IMR-90 (cell line): ENCODE measurements at regions not wholly inside any gene's neighbourhood (a gene's known extent, or its start where the extent isn't known, plus 50 kb on each side); places are given as distances from the start of the nearest gene placed in this dataset.

ENCODE experiments used
- CEBPB ChIP-seq: IDR thresholded peaks from 2 replicates; pipeline ENCODE4 v1.6.1; 2012; ENCODE audit warnings: low read depth, low read length, improper control_type of control experiment
- CTCF ChIP-seq: conservative IDR thresholded peaks from 2 replicates; pipeline ENCODE4 v1.5.1; 2012; ENCODE audit warnings: mild to moderate bottlenecking, low read depth, low read length, improper control_type of control experiment
- FOS ChIP-seq: fragments of 150-350 bp; IDR thresholded peaks from 2 replicates; pipeline ENCODE4 v1.6.1; 2016; ENCODE audit warnings: low read depth, low read length
- POLR2A ChIP-seq: IDR thresholded peaks from 2 replicates; pipeline ENCODE4 v1.6.1; 2012; ENCODE audit warnings: mild to moderate bottlenecking, low read depth, low read length
- RAD21 ChIP-seq: IDR thresholded peaks from 2 replicates; pipeline ENCODE4 v1.6.1; 2012; ENCODE audit warnings: low read length, improper control_type of control experiment
- RFX5 ChIP-seq: IDR thresholded peaks from 2 replicates; pipeline ENCODE4 v1.8.0; 2012; ENCODE audit warnings: low read depth, mild to moderate bottlenecking, low read length, moderate library complexity
- SMC3 ChIP-seq: fragments of 150-350 bp; IDR thresholded peaks from 2 replicates; pipeline ENCODE4 v1.6.1; 2016; ENCODE audit warnings: low read depth, mild to moderate bottlenecking, antibody characterized with exemption, low read length, moderate library complexity

GRCh38 chr3:163538387-163538786, 1539.9 kb downstream of the SI start:
- TF ChIP-seq CTCF (no peak), POLR2A (no peak), RFX5 (no peak), SMC3 (no peak), RAD21 (no peak), CEBPB (no peak), FOS (no peak)
